ENCODE measurements at regions not wholly inside any gene's neighbourhood (a gene's known extent, or its start where the extent isn't known, plus 50 kb on each side); places are given as distances from the start of the nearest gene placed in this dataset.

GRCh38 chr2:16172324-16173175 is 232.2 kb downstream of the MYCN start:
- Mint-ChIP-seq H3K27ac (no peak overlapping the region), H3K4me1 (no peaks in the 10 kb centered on the region), H3K4me3 (no peak overlapping the region), H3K9me3 (ENCODE audit: insufficient read depth) (no peaks in the 10 kb centered on the region), H3K27me3 (no peaks in the 10 kb centered on the region)
- no peaks in the 10 kb centered on the region for H3K4me1 ChIP-seq (ENCODE audit: control insufficient read depth in 2 of 2, insufficient read depth in 2 of 2, low read length in 2 of 2)
- peaks cover 0 to 4% (median 0%) of the 10 kb centered on the region in 3 donors for H3K9me3 ChIP-seq (ENCODE audit: control extremely low read depth in 1 of 3, control insufficient read depth in 2 of 3, insufficient read depth in 1 of 3, low read length in 2 of 3)
- no peaks in the 10 kb centered on the region for H3K79me2 ChIP-seq (ENCODE audit: control insufficient read depth, insufficient read depth, low read length)
- TF ChIP-seq CTCF (IDR thresholded peaks at IDR 0.05), result no peak
- no peak for TF ChIP-seq EZH2 (IDR thresholded peaks at IDR 0.05; ENCODE audit: borderline replicate concordance, insufficient read depth, low read depth, low read length, poor library complexity, severe bottlenecking)
- 94% methylated on average over 8 of the region's 8 CpGs for WGBS (ENCODE audit: insufficient coverage)
- no peak overlapping the region for H2AFZ ChIP-seq (ENCODE audit: insufficient read depth, low read depth, low read length, poor library complexity, severe bottlenecking)
- no peak overlapping the region for H3K4me3 ChIP-seq (ENCODE audit: control extremely low read depth in 1 of 5, extremely low read depth in 1 of 5, insufficient read depth in 1 of 5, low read depth in 2 of 5, low read length in 4 of 5)
- H4K20me1 ChIP-seq (ENCODE audit: control insufficient read depth, insufficient read depth, low read length, poor library complexity, severe bottlenecking), result no peaks in the 10 kb centered on the region
- no peak overlapping the region for H3K9ac ChIP-seq (ENCODE audit: low read length)
- DNase-seq (no peak), ATAC-seq (ENCODE audit: low read depth) (no peak)
- no peaks in the 10 kb centered on the region for H3K36me3 ChIP-seq (replicated peaks in 1 of 2; ENCODE audit: control extremely low read depth in 1 of 2, control insufficient read depth in 1 of 2, extremely low read depth in 1 of 2, insufficient read depth in 2 of 2, low read length in 1 of 2)
- intact Hi-C loops (cut with micrococcal nuclease), result no loop called here
- H3K27ac ChIP-seq (ENCODE audit: low read length in 2 of 2), result no peak overlapping the region
- H3K4me2 ChIP-seq (replicated peaks; ENCODE audit: low read depth, low read length, poor library complexity, severe bottlenecking), result no peak overlapping the region
- CTCF ChIA-PET, result no interaction called here
- H3K27me3 ChIP-seq (replicated peaks in 1 of 4; ENCODE audit: control extremely low read depth in 1 of 4, control insufficient read depth in 3 of 4, insufficient read depth in 4 of 4, low read length in 3 of 4), result no peaks in the 10 kb centered on the region
- POLR2A ChIA-PET, result no interaction called here

DNA sequence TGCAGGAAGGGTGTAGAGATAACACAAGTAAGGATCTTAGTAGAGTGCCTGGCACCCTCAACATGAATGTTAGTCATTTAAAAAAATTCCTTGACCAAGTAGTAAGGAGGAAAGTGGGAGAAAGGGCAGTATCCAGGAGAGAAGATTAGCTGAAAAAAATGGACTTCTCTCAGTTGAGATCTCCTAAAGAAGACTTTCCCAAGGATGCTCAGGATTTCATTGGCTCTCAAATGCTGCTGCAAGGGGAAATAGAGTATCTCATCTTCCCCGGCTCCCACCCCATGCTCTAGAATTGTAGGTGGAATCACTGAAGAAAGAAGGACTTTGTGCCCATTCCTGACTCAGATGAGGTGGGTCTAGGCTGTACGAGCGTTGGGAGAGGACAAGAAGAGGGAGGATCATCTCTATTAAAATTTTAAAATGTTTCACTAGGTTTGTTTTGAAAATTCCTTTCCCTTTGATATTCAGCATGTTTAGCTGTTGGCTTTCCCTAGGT is 231.1 kb downstream of the MYCN start:
- H3K9me3 ChIP-seq (ENCODE audit: control extremely low read depth in 1 of 3, control insufficient read depth in 2 of 3, insufficient read depth in 1 of 3, low read length in 2 of 3), result peaks cover 0 to 4% (median 0%) of the 10 kb centered on the region in 3 donors
- H3K4me1 ChIP-seq (ENCODE audit: control insufficient read depth in 2 of 2, insufficient read depth in 2 of 2, low read length in 2 of 2), result no peaks in the 10 kb centered on the region
- DNase-seq, result no peak
- H3K36me3 ChIP-seq (replicated peaks in 1 of 2; ENCODE audit: control extremely low read depth in 1 of 2, control insufficient read depth in 1 of 2, extremely low read depth in 1 of 2, insufficient read depth in 2 of 2, low read length in 1 of 2), result no peaks in the 10 kb centered on the region
- Mint-ChIP-seq H3K9me3 (ENCODE audit: insufficient read depth) (no peaks in the 10 kb centered on the region), H3K4me1 (no peaks in the 10 kb centered on the region), H3K27me3 (no peaks in the 10 kb centered on the region), H3K4me3 (no peak overlapping the region), H3K27ac (no peak overlapping the region)
- no peaks in the 10 kb centered on the region for H3K79me2 ChIP-seq (ENCODE audit: control insufficient read depth, insufficient read depth, low read length)
- no peaks in the 10 kb centered on the region for H3K27me3 ChIP-seq (replicated peaks in 1 of 4; ENCODE audit: control extremely low read depth in 1 of 4, control insufficient read depth in 3 of 4, insufficient read depth in 4 of 4, low read length in 3 of 4)
- ChIA-PET CTCF (interaction anchor here (0.8 kb wide), 1 partner anchor 10 kb away, joined by 3 read pairs; no protein-coding TSS in a partner anchor), POLR2A (no interaction called here)
- H3K9ac ChIP-seq (ENCODE audit: low read length), result no peak overlapping the region
- no peak for ATAC-seq (ENCODE audit: low read depth)
- no peak overlapping the region for H3K4me3 ChIP-seq (ENCODE audit: control extremely low read depth in 1 of 5, extremely low read depth in 1 of 5, insufficient read depth in 1 of 5, low read depth in 2 of 5, low read length in 4 of 5)
- H3K4me2 ChIP-seq (replicated peaks; ENCODE audit: low read depth, low read length, poor library complexity, severe bottlenecking), result no peak overlapping the region
- 100% methylated on average over 1 of the region's 3 CpGs for WGBS (ENCODE audit: insufficient coverage)
- no peak for TF ChIP-seq CTCF (IDR thresholded peaks at IDR 0.05)
- TF ChIP-seq EZH2 (IDR thresholded peaks at IDR 0.05; ENCODE audit: borderline replicate concordance, insufficient read depth, low read depth, low read length, poor library complexity, severe bottlenecking), result no peak
- no peak overlapping the region for H2AFZ ChIP-seq (ENCODE audit: insufficient read depth, low read depth, low read length, poor library complexity, severe bottlenecking)
- H3K27ac ChIP-seq (ENCODE audit: low read length in 2 of 2), result no peak overlapping the region
- intact Hi-C loops (cut with micrococcal nuclease), result no loop called here
- no peaks in the 10 kb centered on the region for H4K20me1 ChIP-seq (ENCODE audit: control insufficient read depth, insufficient read depth, low read length, poor library complexity, severe bottlenecking)

Measured in B cell (primary cell).